GM19351 (cell line): ENCODE measurements at regions not wholly inside any gene's neighbourhood (a gene's known extent, or its start where the extent isn't known, plus 50 kb on each side); places are given as distances from the start of the nearest gene placed in this dataset.

ENCODE experiments used
- ATAC-seq: cut with Tn5 transposase; IDR thresholded peaks from one replicate; pipeline ENCODE4 v1.9.1; 2021; ENCODE audit warnings: mild to moderate bottlenecking, moderate library complexity; ENCODE audit not compliant: unreplicated experiment

GRCh38 chr10:104574838-104575237 lies 66.3 kb upstream of the SORCS3 start:
- ATAC-seq: no peak

- no peak for ATAC-seq
These were observed 64.5 kb upstream of the SORCS3 start for GRCh38 chr10:104576611-104577010.

GRCh38 chr10:104577163-104577562 lies 63.9 kb upstream of the SORCS3 start:
- ATAC-seq: no peak

GRCh38 chr10:104577861-104578521 lies 63.1 kb upstream of the SORCS3 start:
- ATAC-seq: no peak

GRCh38 chr10:104578671-104579070 lies 62.4 kb upstream of the SORCS3 start:
- no peak for ATAC-seq

GRCh38 chr10:104579136-104579535 lies 62.0 kb upstream of the SORCS3 start:
- ATAC-seq: no peak

GRCh38 chr10:104580321-104580720 lies 60.8 kb upstream of the SORCS3 start:
- no peak for ATAC-seq

GRCh38 chr10:104580774-104581675 lies 60.1 kb upstream of the SORCS3 start:
- peak; percentile 91 for ATAC-seq

- no peak for ATAC-seq
These were observed 59.0 kb upstream of the SORCS3 start for GRCh38 chr10:104581884-104582601.

- ATAC-seq: no peak
These were observed 58.5 kb upstream of the SORCS3 start for GRCh38 chr10:104582602-104582951.

GRCh38 chr10:104582966-104583365 lies 58.1 kb upstream of the SORCS3 start:
- no peak for ATAC-seq

GRCh38 chr10:104584541-104584940 lies 56.5 kb upstream of the SORCS3 start:
- ATAC-seq: no peak

GRCh38 chr10:104587751-104588150 lies 53.3 kb upstream of the SORCS3 start:
- no peak for ATAC-seq

GRCh38 chr10:104589431-104589830 lies 51.7 kb upstream of the SORCS3 start:
- no peak for ATAC-seq

- ATAC-seq: no peak
These were observed 51.2 kb upstream of the SORCS3 start for GRCh38 chr10:104589871-104590270.
